AG08395 (cell line): ENCODE measurements at regions not wholly inside any gene's neighbourhood (a gene's known extent, or its start where the extent isn't known, plus 50 kb on each side); places are given as distances from the start of the nearest gene placed in this dataset.

Experiments
- DNase-seq: peaks from one replicate; pipeline ENCODE4 v3.0.0; 2012; ENCODE audit warnings: mixed read lengths, low spot score

GRCh38 chr1:221632072-221632471 lies 109.8 kb downstream of the DUSP10 start:
- DNase-seq = no peak

- DNase-seq = no peak
Measured at GRCh38 chr1:221633841-221634409, 108.0 kb downstream of the DUSP10 start.

- no peak for DNase-seq
Measured at GRCh38 chr1:221634606-221635005, 107.3 kb downstream of the DUSP10 start.

- no peak for DNase-seq
Measured at GRCh38 chr1:221635305-221635704, 106.6 kb downstream of the DUSP10 start.

- no peak for DNase-seq
Measured at GRCh38 chr1:221636096-221636495, 105.8 kb downstream of the DUSP10 start.

GRCh38 chr1:221636967-221637366 lies 104.9 kb downstream of the DUSP10 start:
- DNase-seq = no peak

- DNase-seq = peak; percentile 78
Measured at GRCh38 chr1:221637641-221638041, 104.2 kb downstream of the DUSP10 start.

GRCh38 chr1:221638595-221638994 lies 103.3 kb downstream of the DUSP10 start:
- DNase-seq = no peak

GRCh38 chr1:221641811-221642210 lies 100.1 kb downstream of the DUSP10 start:
- no peak for DNase-seq

- no peak for DNase-seq
Measured at GRCh38 chr1:221643404-221644144, 98.3 kb downstream of the DUSP10 start.

GRCh38 chr1:221644145-221644448 lies 97.8 kb downstream of the DUSP10 start:
- no peak for DNase-seq

GRCh38 chr1:221644663-221645258 lies 97.1 kb downstream of the DUSP10 start:
- DNase-seq = no peak

- no peak for DNase-seq
Measured at GRCh38 chr1:221648201-221648600, 93.7 kb downstream of the DUSP10 start.
